D341Med (cell line): ENCODE measurements at regions not wholly inside any gene's neighbourhood (a gene's known extent, or its start where the extent isn't known, plus 50 kb on each side); places are given as distances from the start of the nearest gene placed in this dataset.

Source experiments
- DNase-seq: peaks from one replicate; pipeline ENCODE4 v3.0.0; 2012; ENCODE audit warnings: low spot score

DNA sequence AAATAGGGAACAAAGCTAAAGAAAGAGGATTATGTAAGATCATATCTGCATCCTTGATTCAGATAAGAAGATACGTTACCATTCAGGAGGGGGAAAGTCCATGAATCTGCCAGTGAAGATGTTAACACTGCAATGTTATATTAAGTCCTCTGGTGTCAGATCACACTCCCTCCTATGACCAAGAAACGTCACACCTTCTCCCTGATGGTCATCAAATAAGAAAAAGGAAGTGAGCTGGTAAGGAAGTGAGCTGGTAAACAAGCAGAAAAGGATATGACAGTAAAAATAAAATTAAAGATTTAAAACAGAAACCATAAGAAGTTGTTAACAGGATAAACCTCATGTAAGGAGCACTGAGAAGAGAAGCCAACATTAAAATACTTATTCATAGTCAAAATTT is 340.2 kb downstream of the SEC23A start:
- DNase-seq = no peak

GRCh38 chr14:38762426-38762825 is 340.6 kb downstream of the SEC23A start:
- no peak for DNase-seq

DNA sequence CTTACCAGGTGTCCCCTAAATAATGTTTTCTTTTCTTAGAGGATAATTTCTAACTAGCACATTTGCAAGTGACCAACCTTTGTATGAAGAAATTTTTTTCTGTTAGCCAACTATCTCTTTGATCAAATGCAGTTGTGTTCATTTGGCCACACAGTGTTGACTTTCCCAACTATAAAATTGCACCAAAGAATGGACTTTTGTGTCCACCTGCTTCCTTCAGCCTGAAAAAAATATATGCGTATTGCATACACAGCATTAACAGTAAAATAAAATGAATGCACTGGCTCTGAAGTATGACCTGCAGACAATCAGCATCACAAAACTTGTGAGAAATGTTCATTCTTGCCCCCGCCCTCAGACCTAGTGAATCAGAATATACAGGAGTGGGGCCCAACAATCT is 342.0 kb downstream of the SEC23A start:
- no peak for DNase-seq

GRCh38 chr14:38758661-38759060 is 344.4 kb downstream of the SEC23A start:
- no peak for DNase-seq

DNA sequence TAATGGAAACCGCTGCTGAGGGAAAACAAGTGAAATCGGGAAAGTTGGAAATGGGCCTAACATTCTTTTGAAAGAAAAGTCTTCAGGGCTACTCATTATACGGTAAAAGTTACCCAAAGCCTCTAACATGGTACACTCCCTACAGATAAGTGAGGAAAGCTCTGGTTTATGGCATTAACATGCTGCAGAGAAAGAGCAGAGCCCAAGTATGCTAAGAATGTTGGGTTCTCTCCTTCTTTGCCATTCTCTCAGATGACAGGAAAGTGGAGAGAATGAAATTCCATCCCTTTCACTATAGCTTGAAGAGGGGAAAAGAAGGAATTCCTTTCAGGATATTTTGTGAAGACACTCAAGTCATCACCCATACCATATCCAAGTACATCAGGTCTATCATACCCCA is 348.0 kb downstream of the SEC23A start:
- DNase-seq = no peak

- no peak for DNase-seq
Measured at GRCh38 chr14:38752750-38753149, 350.3 kb downstream of the SEC23A start.

DNA sequence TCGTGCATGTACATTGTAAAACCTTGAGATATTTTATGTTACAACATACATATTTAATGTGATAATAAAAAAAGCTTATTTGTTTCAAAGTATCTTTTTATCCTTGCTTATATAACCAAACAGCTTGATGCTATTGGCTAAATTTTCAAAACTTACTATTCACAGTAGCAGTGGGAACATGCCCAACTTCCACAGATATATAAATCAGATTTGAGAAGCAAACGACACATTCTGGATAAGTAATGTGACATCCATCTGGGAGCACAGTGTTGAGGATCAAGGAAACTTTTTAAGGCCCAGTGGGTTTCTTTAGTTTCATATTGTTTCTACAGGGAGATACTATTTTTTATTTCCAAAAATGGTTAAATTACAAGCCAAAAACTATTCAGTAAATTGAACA is 350.7 kb downstream of the SEC23A start:
- no peak for DNase-seq

- DNase-seq = no peak
Measured at GRCh38 chr14:38751459-38751858, 351.6 kb downstream of the SEC23A start.

DNA sequence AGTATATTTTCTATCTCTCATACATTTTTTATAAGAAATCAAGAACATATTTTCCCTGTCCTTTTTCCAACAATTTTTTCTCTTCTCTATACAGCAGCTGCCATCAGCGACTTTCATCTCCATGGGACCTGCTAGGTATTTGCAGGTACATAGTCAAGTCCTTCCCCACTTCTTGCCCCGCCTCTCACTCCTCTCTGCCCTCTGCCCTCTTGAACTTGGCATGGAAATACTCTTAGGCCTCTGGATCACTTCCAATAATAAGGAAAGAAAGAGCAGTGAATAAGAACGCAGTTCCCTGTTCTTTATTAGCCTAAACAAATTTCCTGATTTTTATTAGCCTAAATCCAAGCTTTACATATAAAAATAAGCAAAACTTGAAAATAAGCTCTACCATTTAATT is 353.1 kb downstream of the SEC23A start:
- no peak for DNase-seq

GRCh38 chr14:38745861-38746260 is 357.2 kb downstream of the SEC23A start:
- no peak for DNase-seq

GRCh38 chr14:38743966-38744584 is 359.0 kb downstream of the SEC23A start:
- DNase-seq = no peak

GRCh38 chr14:38737686-38738407 is 365.2 kb downstream of the SEC23A start:
- no peak for DNase-seq

GRCh38 chr14:38735005-38735404 is 368.0 kb downstream of the SEC23A start:
- DNase-seq = no peak

- no peak for DNase-seq
Measured at GRCh38 chr14:38731962-38732361, 371.1 kb downstream of the SEC23A start.

- no peak for DNase-seq
Measured at GRCh38 chr14:38730420-38730819, 372.6 kb downstream of the SEC23A start.

DNA sequence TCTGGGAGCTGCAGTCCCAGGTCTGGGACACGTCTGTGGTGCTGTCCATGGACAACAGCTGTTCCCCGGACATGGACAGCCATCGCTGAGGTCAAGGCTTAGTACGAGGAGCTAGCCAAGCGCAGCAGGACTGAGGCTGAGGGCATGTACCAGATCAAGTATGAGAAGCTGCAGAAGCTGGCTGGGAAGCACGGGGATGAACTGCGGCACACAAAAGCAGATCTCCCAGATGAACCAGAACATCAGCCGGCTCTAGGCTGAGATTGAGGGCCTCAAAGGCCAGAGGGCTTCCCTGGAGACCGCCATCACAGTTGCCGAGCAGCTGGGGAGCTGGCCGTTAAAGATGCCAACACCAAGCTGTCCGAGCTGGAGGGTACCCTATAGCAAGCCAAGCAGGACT is 375.3 kb downstream of the SEC23A start:
- DNase-seq = no peak

DNA sequence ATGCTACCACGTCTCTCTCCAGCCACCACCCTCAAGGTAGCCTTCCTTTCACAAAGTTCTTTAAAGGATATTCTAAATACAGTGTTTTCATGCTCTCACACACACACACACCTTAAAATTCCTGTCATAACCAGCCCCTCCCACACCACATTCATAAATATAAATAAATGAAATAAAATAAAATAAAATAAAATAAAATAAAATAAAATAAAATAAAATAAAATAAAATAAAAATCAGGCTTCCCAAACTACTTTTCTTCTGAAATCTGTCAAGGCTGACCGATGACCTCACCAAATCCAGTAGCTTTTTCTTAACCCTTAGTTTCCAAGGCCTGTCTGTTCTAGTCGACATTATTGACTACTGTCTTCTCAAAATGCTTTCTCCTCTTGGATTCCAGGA is 378.4 kb downstream of the SEC23A start:
- DNase-seq = no peak

- no peak for DNase-seq
Measured at GRCh38 chr14:38723959-38724358, 379.1 kb downstream of the SEC23A start.

- no peak for DNase-seq
Measured at GRCh38 chr14:38723277-38723676, 379.8 kb downstream of the SEC23A start.

- DNase-seq = peak; percentile 66
Measured at GRCh38 chr14:38721822-38722431, 381.1 kb downstream of the SEC23A start.

DNA sequence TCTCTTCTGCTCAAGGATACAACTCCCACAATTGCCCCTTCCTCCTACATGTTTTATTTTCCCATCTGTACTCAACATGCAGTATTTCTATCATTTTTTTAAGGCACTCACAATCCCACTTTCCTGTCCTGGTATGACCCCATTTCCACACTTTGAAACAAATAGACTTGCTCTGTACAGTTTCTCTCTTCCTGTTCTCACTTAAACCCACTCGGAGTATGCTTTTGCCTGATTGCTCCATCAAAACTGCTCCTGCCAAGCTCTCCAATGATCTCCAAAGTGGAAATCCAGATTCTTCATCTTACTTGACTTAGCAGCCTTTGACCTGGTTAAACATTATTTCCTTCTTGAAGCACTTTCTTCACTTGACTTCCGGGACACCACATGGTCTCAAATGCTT is 384.5 kb downstream of the SEC23A start:
- no peak for DNase-seq

DNA sequence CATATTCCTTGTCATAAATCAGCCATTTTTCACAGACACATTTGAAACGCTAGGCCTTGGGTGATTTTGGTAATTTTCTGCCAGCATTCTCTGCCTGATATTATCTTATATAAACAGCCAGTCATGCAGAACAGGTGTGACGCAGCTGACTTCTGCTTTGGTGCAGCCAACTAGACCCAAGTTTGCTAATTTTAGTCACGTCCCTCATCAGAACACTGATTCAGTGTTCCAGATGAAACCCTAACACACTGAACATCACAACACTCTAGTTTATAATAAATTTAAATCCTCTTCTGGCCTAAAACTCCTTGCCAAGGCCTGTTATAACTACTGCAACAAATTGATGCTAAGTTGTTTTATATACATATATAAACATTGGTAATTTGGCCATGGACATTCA is 386.1 kb downstream of the SEC23A start:
- no peak for DNase-seq

DNA sequence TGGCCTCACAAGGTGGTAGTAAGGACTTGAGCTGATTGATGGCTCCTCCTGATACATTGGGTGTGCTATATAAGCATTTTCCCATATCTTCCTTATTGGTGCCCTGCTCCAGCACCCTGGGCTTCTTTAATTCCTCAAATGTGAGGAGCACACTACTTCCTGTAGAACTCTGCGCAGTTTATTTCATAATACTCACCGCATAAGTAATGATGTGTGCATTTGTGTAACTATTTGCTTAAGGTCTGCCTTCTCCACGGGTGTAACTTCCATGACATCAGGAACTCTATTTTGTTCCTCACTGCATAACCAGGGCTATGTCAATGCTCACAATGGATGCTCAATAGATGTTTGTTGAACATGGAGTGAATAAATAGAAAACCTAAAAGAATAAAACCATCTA is 392.2 kb downstream of the SEC23A start:
- DNase-seq = no peak

DNA sequence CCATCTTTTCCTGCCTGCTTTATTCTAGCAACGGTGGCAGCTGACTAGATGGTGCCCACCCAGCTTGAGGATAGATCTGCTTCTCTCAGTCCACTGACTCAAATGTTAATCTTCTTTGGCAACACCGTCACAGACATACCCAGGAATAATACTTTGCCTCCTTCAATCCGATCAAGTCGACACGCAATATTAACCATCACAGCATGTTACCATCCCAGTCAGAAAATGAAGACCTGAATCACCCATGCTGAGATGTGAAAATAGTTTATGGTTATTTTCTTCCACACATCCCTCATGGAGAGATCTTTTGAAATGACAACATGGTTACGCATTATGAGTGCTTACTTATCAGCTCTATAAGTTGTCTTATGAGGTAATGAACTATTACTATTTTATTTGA is 392.8 kb downstream of the SEC23A start:
- DNase-seq = no peak
